Liver (tissue), 3 donors: ENCODE measurements at regions not wholly inside any gene's neighbourhood (a gene's known extent, or its start where the extent isn't known, plus 50 kb on each side); places are given as distances from the start of the nearest gene placed in this dataset.

ENCODE experiments used
- EGR1 ChIP-seq, 2 donors: IDR thresholded peaks; 2 replicates each; pipeline ENCODE4 v1.6.1; 2016 to 2018; ENCODE audit warnings: antibody characterized with exemption in 2 of 2, low read depth in 2 of 2
- FOXA2 ChIP-seq: IDR thresholded peaks from 2 replicates; pipeline ENCODE4 v1.6.1; 2016; ENCODE audit warnings: antibody characterized with exemption
- GABPA ChIP-seq, 2 donors: IDR thresholded peaks in 1 of 2; conservative IDR thresholded peaks in 1 of 2; 2 replicates each; pipeline ENCODE4 v1.6.1; 2016; ENCODE audit warnings: antibody characterized with exemption in 2 of 2, mild to moderate bottlenecking in 1 of 2, moderate library complexity in 1 of 2
- HNF4A ChIP-seq, 2 donors: conservative IDR thresholded peaks; 2 replicates each; pipeline ENCODE4 v1.6.1; 2016; ENCODE audit warnings: antibody characterized with exemption in 2 of 2, mild to moderate bottlenecking in 2 of 2
- JUND ChIP-seq, 2 donors: IDR thresholded peaks; 2 replicates each; pipeline ENCODE4 v1.6.1; 2016; ENCODE audit warnings: antibody characterized with exemption in 2 of 2
- RAD21 ChIP-seq, 2 donors: IDR thresholded peaks; 2 replicates each; pipeline ENCODE4 v1.6.1; 2016; ENCODE audit warnings: antibody characterized with exemption in 2 of 2, mild to moderate bottlenecking in 2 of 2
- RXRA ChIP-seq, 2 donors: IDR thresholded peaks; 2 replicates each; pipeline ENCODE4 v1.6.1; 2017 to 2018; ENCODE audit warnings: antibody characterized with exemption in 2 of 2, mild to moderate bottlenecking in 1 of 2
- SP1 ChIP-seq: IDR thresholded peaks from 2 replicates; pipeline ENCODE4 v1.6.1; 2018; ENCODE audit warnings: antibody characterized with exemption, mild to moderate bottlenecking
- TAF1 ChIP-seq: conservative IDR thresholded peaks from 2 replicates; pipeline ENCODE4 v1.6.1; 2016; ENCODE audit warnings: antibody characterized with exemption, mild to moderate bottlenecking
- TF ChIP-seq, protein P1 (sequence below): fragments of 150-350 bp; IDR thresholded peaks from 2 replicates; pipeline ENCODE4 v1.5.1; 2017; ENCODE audit warnings: improper control_type of control experiment, low read depth, low read length; ENCODE audit not compliant: missing input control
- TF ChIP-seq, protein P2 (sequence below): IDR thresholded peaks from 2 replicates; pipeline ENCODE4 v1.6.1; 2016; ENCODE audit warnings: antibody characterized with exemption, mild to moderate bottlenecking
- TF ChIP-seq, protein P3 (sequence below): IDR thresholded peaks from 2 replicates; pipeline ENCODE4 v1.6.1; 2016; ENCODE audit warnings: antibody characterized with exemption
- TF ChIP-seq, protein P4 (sequence below): IDR thresholded peaks from 2 replicates; pipeline ENCODE4 v1.6.1; 2016; ENCODE audit warnings: antibody characterized with exemption
- donor health status: healthy.
- donor health status: healthy.

DNA sequence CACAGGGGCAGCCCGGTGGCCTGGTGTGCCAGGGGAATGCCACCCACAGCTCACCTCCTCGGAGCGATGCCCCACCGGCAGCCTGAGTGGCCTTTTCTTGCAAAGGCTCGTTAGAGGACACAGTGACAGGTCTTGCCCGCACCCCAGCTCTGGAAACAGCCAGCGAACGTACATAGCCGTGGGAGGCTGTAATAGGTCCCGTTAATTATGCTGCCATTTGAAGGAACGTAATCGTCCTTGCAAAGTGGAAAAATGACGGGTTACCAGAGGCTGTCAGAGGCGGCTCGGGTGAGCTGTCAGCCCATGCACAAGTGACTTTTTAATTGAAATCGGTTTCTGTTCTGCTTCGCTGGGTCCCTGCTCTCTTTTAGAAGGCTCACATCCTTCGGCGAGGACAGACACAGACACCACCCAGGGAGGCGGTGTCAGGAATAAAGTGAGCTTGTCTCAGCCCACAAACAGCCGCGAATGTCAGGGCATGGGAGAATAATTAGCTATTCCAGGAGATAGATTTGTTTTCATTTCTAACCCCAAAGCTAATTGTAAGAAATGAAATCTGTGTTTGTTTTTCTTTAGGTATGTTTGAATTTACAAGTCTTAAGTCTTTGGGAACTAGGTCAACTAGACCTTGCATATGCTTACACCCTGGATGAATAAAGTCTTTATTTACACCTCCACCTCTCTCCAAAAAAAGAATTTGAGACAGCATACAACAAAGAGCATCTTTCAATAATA is 77.2 kb upstream of the RFLNA start:
- TF ChIP-seq JUND (IDR thresholded peaks at IDR 0.05) (no peak), TAF1 (no peak), RXRA (IDR thresholded peaks at IDR 0.05) (no peak), RAD21 (IDR thresholded peaks at IDR 0.05) (no peak), GABPA (IDR thresholded peaks at IDR 0.05 in 1 of 2, conservative IDR thresholded peaks at IDR 0.05 in 1 of 2) (no peak), EGR1 (IDR thresholded peaks at IDR 0.05; ENCODE audit: low read depth in 2 of 2) (no peak), SP1 (no peak), FOXA2 (no peak), HNF4A (conservative IDR thresholded peaks at IDR 0.05) (no peak)
- TF ChIP-seq, protein P1, sequence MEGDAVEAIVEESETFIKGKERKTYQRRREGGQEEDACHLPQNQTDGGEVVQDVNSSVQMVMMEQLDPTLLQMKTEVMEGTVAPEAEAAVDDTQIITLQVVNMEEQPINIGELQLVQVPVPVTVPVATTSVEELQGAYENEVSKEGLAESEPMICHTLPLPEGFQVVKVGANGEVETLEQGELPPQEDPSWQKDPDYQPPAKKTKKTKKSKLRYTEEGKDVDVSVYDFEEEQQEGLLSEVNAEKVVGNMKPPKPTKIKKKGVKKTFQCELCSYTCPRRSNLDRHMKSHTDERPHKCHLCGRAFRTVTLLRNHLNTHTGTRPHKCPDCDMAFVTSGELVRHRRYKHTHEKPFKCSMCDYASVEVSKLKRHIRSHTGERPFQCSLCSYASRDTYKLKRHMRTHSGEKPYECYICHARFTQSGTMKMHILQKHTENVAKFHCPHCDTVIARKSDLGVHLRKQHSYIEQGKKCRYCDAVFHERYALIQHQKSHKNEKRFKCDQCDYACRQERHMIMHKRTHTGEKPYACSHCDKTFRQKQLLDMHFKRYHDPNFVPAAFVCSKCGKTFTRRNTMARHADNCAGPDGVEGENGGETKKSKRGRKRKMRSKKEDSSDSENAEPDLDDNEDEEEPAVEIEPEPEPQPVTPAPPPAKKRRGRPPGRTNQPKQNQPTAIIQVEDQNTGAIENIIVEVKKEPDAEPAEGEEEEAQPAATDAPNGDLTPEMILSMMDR = no peak
- TF ChIP-seq, protein P2, sequence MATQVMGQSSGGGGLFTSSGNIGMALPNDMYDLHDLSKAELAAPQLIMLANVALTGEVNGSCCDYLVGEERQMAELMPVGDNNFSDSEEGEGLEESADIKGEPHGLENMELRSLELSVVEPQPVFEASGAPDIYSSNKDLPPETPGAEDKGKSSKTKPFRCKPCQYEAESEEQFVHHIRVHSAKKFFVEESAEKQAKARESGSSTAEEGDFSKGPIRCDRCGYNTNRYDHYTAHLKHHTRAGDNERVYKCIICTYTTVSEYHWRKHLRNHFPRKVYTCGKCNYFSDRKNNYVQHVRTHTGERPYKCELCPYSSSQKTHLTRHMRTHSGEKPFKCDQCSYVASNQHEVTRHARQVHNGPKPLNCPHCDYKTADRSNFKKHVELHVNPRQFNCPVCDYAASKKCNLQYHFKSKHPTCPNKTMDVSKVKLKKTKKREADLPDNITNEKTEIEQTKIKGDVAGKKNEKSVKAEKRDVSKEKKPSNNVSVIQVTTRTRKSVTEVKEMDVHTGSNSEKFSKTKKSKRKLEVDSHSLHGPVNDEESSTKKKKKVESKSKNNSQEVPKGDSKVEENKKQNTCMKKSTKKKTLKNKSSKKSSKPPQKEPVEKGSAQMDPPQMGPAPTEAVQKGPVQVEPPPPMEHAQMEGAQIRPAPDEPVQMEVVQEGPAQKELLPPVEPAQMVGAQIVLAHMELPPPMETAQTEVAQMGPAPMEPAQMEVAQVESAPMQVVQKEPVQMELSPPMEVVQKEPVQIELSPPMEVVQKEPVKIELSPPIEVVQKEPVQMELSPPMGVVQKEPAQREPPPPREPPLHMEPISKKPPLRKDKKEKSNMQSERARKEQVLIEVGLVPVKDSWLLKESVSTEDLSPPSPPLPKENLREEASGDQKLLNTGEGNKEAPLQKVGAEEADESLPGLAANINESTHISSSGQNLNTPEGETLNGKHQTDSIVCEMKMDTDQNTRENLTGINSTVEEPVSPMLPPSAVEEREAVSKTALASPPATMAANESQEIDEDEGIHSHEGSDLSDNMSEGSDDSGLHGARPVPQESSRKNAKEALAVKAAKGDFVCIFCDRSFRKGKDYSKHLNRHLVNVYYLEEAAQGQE = no peak
- TF ChIP-seq, protein P3, sequence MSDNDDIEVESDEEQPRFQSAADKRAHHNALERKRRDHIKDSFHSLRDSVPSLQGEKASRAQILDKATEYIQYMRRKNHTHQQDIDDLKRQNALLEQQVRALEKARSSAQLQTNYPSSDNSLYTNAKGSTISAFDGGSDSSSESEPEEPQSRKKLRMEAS = no peak
- TF ChIP-seq, protein P4, sequence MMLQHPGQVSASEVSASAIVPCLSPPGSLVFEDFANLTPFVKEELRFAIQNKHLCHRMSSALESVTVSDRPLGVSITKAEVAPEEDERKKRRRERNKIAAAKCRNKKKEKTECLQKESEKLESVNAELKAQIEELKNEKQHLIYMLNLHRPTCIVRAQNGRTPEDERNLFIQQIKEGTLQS = no peak
